Neural progenitor cell (in vitro differentiated cells): ENCODE measurements at regions not wholly inside any gene's neighbourhood (a gene's known extent, or its start where the extent isn't known, plus 50 kb on each side); places are given as distances from the start of the nearest gene placed in this dataset.

ENCODE experiments used
- CTCF ChIP-seq: fragments of 200-600 bp; sonication (generic); IDR thresholded peaks from 2 replicates; pipeline ENCODE4 v1.5.1; 2017; ENCODE audit warnings: antibody characterized with exemption, mild to moderate bottlenecking
- EZH2 ChIP-seq: fragments of 200-600 bp; sonication (generic); IDR thresholded peaks from 2 replicates; pipeline ENCODE4 v1.6.1; 2017; ENCODE audit warnings: antibody characterized with exemption, mild to moderate bottlenecking, moderate library complexity
- EZH2phosphoT487 ChIP-seq: fragments of 200-600 bp; sonication (generic); IDR thresholded peaks from 2 replicates; pipeline ENCODE4 v1.6.1; 2017; ENCODE audit warnings: antibody characterized with exemption

GRCh38 chr18:32846896-32847295 lies 74.1 kb upstream of the KLHL14 start:
- no peak for TF ChIP-seq EZH2
- no peak for TF ChIP-seq CTCF
- no peak for TF ChIP-seq EZH2phosphoT487
